NCI-H1930 (cell line): ENCODE measurements at regions not wholly inside any gene's neighbourhood (a gene's known extent, or its start where the extent isn't known, plus 50 kb on each side); places are given as distances from the start of the nearest gene placed in this dataset.
"Not testable (repeated sequence)": the region's sequence is repeated elsewhere in the genome, so short reads cannot be mapped to it uniquely, and the experiment has no call there.

ENCODE experiments used
- DNase-seq, 2 experiments: peaks; one replicate each; lab custom pipeline; 2025; lab: John Stamatoyannopoulos, UW

DNA sequence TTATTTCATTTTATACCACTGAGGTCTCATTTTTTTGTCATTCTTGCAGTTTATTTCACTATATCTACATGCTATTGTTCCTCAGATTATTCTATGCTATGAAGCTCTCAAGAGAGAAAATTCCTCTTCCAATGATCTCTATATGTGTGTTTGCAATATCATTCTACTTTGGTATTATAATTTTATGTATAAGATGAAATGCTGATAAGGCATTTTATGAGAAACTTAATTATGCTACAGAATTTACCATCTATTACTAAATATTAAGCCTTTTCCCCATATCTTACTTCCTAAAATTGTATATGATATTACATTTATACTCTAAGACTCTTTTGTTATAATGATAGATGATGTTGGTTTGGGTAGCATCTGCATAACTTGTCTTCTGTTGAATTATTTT lies 765.5 kb downstream of the KCNJ2 start:
- no peak for DNase-seq

- no peak for DNase-seq
These were observed 767.4 kb downstream of the KCNJ2 start for GRCh38 chr17:70936724-70937123.

- no peak for DNase-seq
These were observed 769.0 kb downstream of the KCNJ2 start for GRCh38 chr17:70938336-70938735.

- DNase-seq, result no peak
These were observed 776.1 kb downstream of the KCNJ2 start for GRCh38 chr17:70945386-70945785.

DNA sequence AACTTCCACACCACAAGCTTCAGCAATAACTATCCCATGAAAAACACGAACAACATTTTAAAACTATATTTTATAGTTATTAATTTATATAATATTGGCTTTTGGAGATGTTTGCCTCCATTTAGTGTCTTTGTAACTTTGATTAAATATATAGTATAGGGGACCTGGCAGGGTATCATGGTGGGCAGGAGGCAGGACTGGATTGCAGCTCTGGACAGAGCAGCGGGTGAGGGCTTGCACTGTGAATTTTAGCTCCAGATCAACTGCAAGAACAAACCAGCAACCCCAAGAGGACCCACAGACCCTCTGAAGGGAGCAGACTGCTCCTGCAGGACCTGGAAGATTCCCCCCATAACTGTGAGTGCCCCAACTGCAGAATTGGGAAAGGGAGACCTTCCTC lies 777.9 kb downstream of the KCNJ2 start:
- DNase-seq, result no peak

- no peak for DNase-seq
These were observed 778.6 kb downstream of the KCNJ2 start for GRCh38 chr17:70947636-70948565.

- not testable (repeated sequence) for DNase-seq
These were observed 783.8 kb downstream of the KCNJ2 start for GRCh38 chr17:70953140-70953539.

- peak in 1 of 2 experiments; percentile 65 for DNase-seq
These were observed 786.1 kb downstream of the KCNJ2 start for GRCh38 chr17:70955441-70955840.

- DNase-seq, result no peak
These were observed 787.4 kb downstream of the KCNJ2 start for GRCh38 chr17:70956726-70957125.

DNA sequence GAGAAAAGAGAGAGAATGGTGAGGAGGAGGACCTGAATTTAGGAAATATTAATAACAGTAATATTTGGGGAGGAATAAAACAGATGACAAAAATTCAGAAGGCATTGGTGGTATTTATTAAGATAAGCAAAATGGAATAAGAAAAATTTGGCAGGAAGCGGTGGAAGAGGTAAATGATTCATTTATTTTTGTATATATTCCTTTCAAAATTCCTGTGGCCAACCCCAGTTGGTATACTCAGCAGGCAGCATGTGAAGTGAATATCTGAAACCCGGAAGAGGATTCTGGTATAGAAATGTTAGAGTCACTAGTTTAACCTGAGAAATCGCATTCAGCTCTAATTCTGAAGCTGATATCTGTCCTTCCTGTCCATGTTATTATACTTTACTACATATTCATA lies 792.0 kb downstream of the KCNJ2 start:
- DNase-seq, result no peak

DNA sequence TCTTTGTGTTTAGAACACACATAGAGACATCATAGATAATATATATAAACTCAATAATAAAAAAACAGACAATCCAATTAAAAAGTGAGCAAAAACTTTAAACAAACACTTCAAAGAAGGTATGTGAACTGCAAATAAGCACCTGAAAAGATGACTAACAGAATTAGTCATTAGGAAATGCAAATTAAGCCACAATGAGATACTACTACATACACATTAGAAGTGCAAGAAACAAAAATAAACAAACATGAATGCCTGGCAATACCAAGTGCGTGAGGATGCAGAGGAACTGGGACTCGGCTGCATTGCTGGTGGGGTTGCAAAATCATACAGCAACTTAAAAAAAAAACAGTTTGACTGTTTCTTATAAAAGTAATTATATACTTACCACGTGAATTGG lies 799.0 kb downstream of the KCNJ2 start:
- no peak for DNase-seq

- no peak for DNase-seq
These were observed 800.2 kb downstream of the KCNJ2 start for GRCh38 chr17:70969521-70970034.

DNA sequence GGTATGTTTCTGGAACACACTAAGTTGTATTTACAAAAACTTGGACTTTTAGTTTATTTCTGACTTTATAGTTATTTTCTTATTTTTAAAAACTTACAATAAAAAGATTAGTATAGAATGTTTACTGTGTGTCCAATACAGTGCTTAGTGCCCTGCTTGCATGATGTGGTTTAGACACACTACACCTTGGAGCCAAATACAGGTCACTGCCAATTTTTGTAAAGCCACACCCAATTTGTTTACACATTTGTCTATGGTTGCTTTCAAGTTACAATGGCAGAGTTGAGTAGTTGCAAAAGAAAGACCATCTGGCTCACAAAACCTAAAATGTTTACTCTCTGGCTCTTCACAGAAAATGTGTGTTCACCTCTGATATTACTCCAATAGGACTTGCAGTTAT lies 807.1 kb downstream of the KCNJ2 start:
- DNase-seq, result no peak

- DNase-seq, result no peak
These were observed 815.5 kb downstream of the KCNJ2 start for GRCh38 chr17:70984873-70985272.

GRCh38 chr17:70987867-70988340 lies 818.6 kb downstream of the KCNJ2 start:
- DNase-seq, result no peak

DNA sequence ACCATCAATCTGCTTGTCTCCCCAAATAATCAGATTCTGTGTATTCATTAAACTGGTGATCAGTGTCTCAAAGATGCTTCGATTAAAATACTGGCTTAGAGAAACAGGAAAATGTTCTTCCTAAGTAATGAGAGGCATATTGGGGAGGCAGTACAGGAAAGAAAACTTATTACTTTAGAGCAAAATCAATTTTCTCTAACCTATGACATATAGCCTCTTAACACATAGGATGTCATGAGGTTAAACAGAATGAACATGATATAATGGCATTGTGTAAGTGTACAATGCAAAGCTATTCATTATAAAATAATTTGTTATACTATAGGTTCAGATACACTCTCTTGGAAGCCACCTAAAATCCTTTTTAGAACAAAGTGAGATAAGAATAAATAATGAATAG lies 819.3 kb downstream of the KCNJ2 start:
- no peak for DNase-seq

GRCh38 chr17:70989280-70989679 lies 819.9 kb downstream of the KCNJ2 start:
- no peak for DNase-seq

- DNase-seq, result no peak
These were observed 824.9 kb downstream of the KCNJ2 start for GRCh38 chr17:70994194-70994593.

GRCh38 chr17:70995997-70996396 lies 826.7 kb downstream of the KCNJ2 start:
- DNase-seq, result no peak

DNA sequence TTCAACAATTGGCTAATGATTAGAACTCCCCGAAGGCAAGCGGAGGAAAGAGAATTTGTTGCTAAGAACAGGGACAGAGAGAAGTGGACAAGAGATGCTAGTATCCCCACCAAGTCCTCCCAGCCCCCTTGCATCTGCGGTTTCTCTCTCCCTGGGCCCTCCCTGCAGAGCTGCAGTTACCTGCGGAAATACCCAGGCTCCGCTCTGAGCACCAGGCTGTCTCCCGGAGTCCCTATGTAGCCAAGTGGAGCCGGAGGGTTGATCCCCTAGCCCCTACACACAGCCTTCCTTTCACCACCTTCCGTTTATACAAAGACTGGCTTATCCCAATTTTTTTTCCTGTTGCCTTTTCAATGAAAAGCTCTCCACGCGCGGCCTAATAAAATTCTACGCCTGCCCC lies 834.4 kb downstream of the KCNJ2 start:
- DNase-seq, result no peak

DNA sequence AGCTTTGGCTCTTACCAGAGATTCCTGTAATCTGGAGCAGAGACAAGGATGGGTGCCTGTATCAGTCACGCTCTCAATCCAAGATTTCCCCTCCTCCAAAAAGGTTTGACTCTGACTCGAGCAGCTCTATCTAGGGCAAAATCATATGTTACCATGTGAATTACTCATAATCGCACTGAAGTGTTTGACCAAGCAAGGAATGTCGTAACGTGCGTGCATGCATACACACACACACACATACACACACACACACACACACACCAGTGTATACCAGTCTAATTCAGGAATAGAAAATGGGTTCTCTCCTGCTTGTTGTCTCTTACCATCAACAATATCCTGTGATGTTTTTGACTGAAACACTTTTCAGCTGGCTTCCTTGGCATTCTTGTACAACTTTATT lies 835.1 kb downstream of the KCNJ2 start:
- no peak for DNase-seq

DNA sequence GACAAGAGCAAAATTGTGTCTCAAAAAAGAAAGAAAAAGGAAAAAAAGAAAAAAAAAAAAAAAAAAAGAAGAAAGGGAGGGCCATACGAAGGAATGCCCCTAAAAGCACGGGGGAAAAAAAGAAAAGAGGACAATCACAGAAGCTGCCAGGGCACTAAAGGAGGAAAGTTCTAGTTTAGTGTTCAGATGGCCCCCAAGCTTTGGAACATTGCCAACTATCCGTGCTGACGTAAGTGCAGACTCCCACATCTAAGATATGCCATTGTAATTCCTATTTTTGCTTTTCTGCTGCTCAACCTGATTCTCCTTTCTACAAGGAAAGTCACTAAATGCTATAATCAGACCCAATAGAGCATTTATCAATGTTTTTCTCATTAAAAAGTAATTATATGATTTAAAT lies 842.1 kb downstream of the KCNJ2 start:
- DNase-seq, result no peak

DNA sequence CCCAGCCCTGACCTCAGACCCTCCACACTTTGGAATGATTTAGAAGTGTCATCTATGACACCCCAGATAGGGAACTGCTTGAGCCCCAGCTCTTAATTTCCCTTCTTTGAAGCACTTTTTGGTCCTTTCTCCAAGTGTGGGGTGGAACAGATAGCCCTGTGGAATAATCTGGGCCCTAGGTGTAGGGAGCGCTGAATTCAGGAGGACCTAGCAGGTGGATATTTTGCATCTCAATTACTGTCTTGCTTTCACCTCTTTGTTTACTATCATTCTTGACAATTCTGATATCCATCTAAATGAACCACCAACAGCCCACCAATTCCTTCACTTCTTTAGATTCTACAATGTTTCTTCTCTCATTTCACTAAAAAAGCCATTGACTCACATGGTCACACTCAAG lies 850.4 kb downstream of the KCNJ2 start:
- no peak for DNase-seq

GRCh38 chr17:71022758-71023157 lies 853.4 kb downstream of the KCNJ2 start:
- DNase-seq, result no peak
